ENCODE measurements at regions not wholly inside any gene's neighbourhood (a gene's known extent, or its start where the extent isn't known, plus 50 kb on each side); places are given as distances from the start of the nearest gene placed in this dataset.

DNA sequence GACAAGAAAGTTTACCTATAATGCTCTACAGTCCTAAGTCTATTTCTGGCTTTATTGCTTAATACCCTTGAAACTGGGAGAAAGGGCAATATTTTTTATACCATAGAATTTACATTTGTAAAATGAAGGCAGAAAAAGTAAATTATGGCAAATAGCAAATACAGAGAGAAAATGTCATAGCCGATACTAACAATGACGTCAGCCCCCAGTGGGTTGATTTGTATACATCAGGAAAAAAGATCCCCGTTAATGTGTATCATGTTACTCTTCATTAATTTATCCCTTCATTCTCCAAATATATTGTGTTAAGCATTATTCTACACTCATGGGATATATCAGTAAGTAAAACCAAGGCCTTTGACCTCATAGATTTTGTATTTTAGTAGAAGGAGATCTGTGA is 445.1 kb upstream of the SYT1 start:
- peaks cover 0 to 15% (median 7%) of the 10 kb centered on the region in 8 donors for H3K9me3 Mint-ChIP-seq
- no peaks in the 10 kb centered on the region for H3K36me3 Mint-ChIP-seq
- Histone ChIP-seq H3K4me3 (ENCODE audit: low read length in 2 of 2) (no peak overlapping the region), H3K27ac (ENCODE audit: low read depth, low read length) (no peak overlapping the region), H3K9me3 (ENCODE audit: control insufficient read depth in 1 of 2, low read length in 2 of 2) (no peaks in the 10 kb centered on the region), H3K4me1 (ENCODE audit: insufficient read depth, low read length) (no peaks in the 10 kb centered on the region), H3K27me3 (ENCODE audit: insufficient read depth, low read length) (no peaks in the 10 kb centered on the region), H3K36me3 (ENCODE audit: insufficient read depth, low read length) (no peaks in the 10 kb centered on the region)
- CTCF ChIA-PET (ENCODE audit: partially characterized antibody) = no interaction called here
- intact Hi-C loops (cut with micrococcal nuclease) = no loop called here
- H3K4me3 Mint-ChIP-seq = no peak overlapping the region
- POLR2A ChIA-PET (ENCODE audit: partially characterized antibody) = no interaction called here
- H3K27ac Mint-ChIP-seq = no peak overlapping the region
- DNase-seq = no peak
- H3K4me1 Mint-ChIP-seq = no peaks in the 10 kb centered on the region
- no peaks in the 10 kb centered on the region for H3K27me3 Mint-ChIP-seq

DNA sequence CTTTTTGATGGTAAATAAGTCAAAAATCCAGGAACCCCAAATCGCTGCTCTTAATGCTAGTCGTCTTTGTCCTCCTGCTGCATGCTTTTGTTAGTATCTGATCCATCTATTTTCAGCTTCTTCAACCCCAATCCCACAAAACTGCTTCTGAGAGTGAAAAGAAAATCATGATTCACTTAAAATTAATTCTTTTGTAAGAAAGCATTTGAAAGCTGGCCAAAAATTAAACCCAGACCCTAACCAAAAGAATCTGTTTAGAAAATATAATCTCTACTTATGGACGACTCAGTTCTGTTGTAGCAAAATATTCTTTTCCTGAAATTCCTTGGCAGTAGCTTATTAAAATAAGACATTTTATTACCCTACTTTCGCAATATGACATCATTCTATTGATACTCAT is 443.6 kb upstream of the SYT1 start:
- intact Hi-C loops (cut with micrococcal nuclease) = no loop called here
- Histone ChIP-seq H3K36me3 (ENCODE audit: insufficient read depth, low read length) (no peaks in the 10 kb centered on the region), H3K9me3 (ENCODE audit: control insufficient read depth in 1 of 2, low read length in 2 of 2) (no peaks in the 10 kb centered on the region), H3K27ac (ENCODE audit: low read depth, low read length) (no peak overlapping the region), H3K27me3 (ENCODE audit: insufficient read depth, low read length) (no peaks in the 10 kb centered on the region), H3K4me3 (ENCODE audit: low read length in 2 of 2) (no peak overlapping the region), H3K4me1 (ENCODE audit: insufficient read depth, low read length) (no peaks in the 10 kb centered on the region)
- H3K27me3 Mint-ChIP-seq = no peaks in the 10 kb centered on the region
- H3K4me3 Mint-ChIP-seq = no peak overlapping the region
- H3K27ac Mint-ChIP-seq = no peak overlapping the region
- H3K9me3 Mint-ChIP-seq = peaks cover 0 to 10% (median 5%) of the 10 kb centered on the region in 8 donors
- H3K36me3 Mint-ChIP-seq = no peaks in the 10 kb centered on the region
- ChIA-PET CTCF (ENCODE audit: partially characterized antibody) (interaction anchor here (0.8 kb wide), 1 partner anchor 27 kb away, joined by 3 read pairs; no protein-coding TSS in a partner anchor), POLR2A (ENCODE audit: partially characterized antibody) (no interaction called here)
- H3K4me1 Mint-ChIP-seq = no peaks in the 10 kb centered on the region
- no peak for DNase-seq

DNA sequence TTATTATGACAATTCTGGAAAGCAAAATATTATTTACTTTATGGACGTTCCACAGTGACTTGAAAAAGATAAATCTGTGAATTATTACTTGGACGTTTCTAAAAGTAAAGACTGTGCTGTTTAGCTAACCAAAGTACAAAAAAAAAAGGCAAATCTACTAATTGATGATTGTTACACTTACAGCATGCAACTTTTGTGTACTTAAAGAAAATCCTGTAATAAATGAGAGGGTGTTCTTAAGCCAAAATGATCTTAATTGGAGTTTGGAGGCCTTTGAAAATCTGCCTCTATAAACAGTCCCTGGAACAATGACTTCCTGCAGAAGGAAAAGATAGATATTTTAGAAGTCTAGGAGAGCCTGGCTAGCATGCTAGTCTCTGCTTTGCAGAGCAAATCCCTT is 434.0 kb upstream of the SYT1 start:
- Histone ChIP-seq H3K27ac (ENCODE audit: low read depth, low read length) (no peak overlapping the region), H3K27me3 (ENCODE audit: insufficient read depth, low read length) (no peaks in the 10 kb centered on the region), H3K9me3 (ENCODE audit: control insufficient read depth in 1 of 2, low read length in 2 of 2) (no peaks in the 10 kb centered on the region), H3K36me3 (ENCODE audit: insufficient read depth, low read length) (no peaks in the 10 kb centered on the region), H3K4me3 (ENCODE audit: low read length in 2 of 2) (no peak overlapping the region), H3K4me1 (ENCODE audit: insufficient read depth, low read length) (no peaks in the 10 kb centered on the region)
- ChIA-PET CTCF (ENCODE audit: partially characterized antibody) (no interaction called here), POLR2A (ENCODE audit: partially characterized antibody) (no interaction called here)
- H3K4me1 Mint-ChIP-seq = no peaks in the 10 kb centered on the region
- H3K27me3 Mint-ChIP-seq = no peaks in the 10 kb centered on the region
- H3K27ac Mint-ChIP-seq = no peak overlapping the region
- H3K4me3 Mint-ChIP-seq = no peak overlapping the region
- H3K9me3 Mint-ChIP-seq = peaks cover 0 to 22% (median 10%) of the 10 kb centered on the region in 8 donors
- H3K36me3 Mint-ChIP-seq = no peaks in the 10 kb centered on the region
- DNase-seq = no peak
- intact Hi-C loops (cut with micrococcal nuclease) = no loop called here

DNA sequence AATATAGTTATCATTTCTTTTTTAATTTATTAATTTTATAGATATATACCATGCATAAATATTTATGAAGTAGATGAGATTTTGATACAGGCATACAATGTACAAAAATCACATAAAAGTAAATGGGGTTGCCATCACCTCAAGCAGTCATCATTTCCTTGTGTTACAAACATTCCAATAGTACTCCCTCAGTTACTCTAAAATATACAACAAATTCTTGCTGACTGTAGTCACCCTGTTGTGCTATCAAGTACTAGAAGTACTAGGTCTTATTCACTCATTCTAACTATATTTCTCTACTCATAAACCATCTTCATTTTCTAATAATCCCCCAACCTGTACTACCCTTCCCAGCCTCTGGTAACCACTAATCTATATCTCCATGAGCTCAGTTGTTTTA is 432.6 kb upstream of the SYT1 start:
- CTCF ChIA-PET (ENCODE audit: partially characterized antibody) = no interaction called here
- no peaks in the 10 kb centered on the region for H3K4me1 ChIP-seq (ENCODE audit: insufficient read depth, low read length)
- no peak for DNase-seq
- H3K27me3 ChIP-seq (ENCODE audit: insufficient read depth, low read length) = no peaks in the 10 kb centered on the region
- Mint-ChIP-seq H3K36me3 (no peaks in the 10 kb centered on the region), H3K4me3 (peak overlapping the region in 1 of 8 donors; percentile 28), H3K4me1 (no peaks in the 10 kb centered on the region), H3K9me3 (peaks cover under 1 to 22% (median 11%) of the 10 kb centered on the region in 8 donors), H3K27me3 (no peaks in the 10 kb centered on the region), H3K27ac (no peak overlapping the region)
- no peaks in the 10 kb centered on the region for H3K9me3 ChIP-seq (ENCODE audit: control insufficient read depth in 1 of 2, low read length in 2 of 2)
- no peak overlapping the region for H3K4me3 ChIP-seq (ENCODE audit: low read length in 2 of 2)
- POLR2A ChIA-PET (ENCODE audit: partially characterized antibody) = no interaction called here
- H3K27ac ChIP-seq (ENCODE audit: low read depth, low read length) = no peak overlapping the region
- no peaks in the 10 kb centered on the region for H3K36me3 ChIP-seq (ENCODE audit: insufficient read depth, low read length)
- intact Hi-C loops (cut with micrococcal nuclease) = no loop called here

- H3K4me3 ChIP-seq (ENCODE audit: low read length in 2 of 2) = no peak overlapping the region
- peaks cover 0 to 34% (median 16%) of the 10 kb centered on the region in 8 donors for H3K9me3 Mint-ChIP-seq
- CTCF ChIA-PET (ENCODE audit: partially characterized antibody) = no interaction called here
- H3K36me3 Mint-ChIP-seq = no peaks in the 10 kb centered on the region
- H3K9me3 ChIP-seq (ENCODE audit: control insufficient read depth in 1 of 2, low read length in 2 of 2) = no peaks in the 10 kb centered on the region
- no peak for DNase-seq
- no peak overlapping the region for H3K27ac Mint-ChIP-seq
- no peak overlapping the region for H3K4me3 Mint-ChIP-seq
- H3K27me3 ChIP-seq (ENCODE audit: insufficient read depth, low read length) = no peaks in the 10 kb centered on the region
- no peak overlapping the region for H3K27ac ChIP-seq (ENCODE audit: low read depth, low read length)
- no peaks in the 10 kb centered on the region for H3K4me1 Mint-ChIP-seq
- H3K27me3 Mint-ChIP-seq = no peaks in the 10 kb centered on the region
- intact Hi-C loops (cut with micrococcal nuclease) = no loop called here
- no peaks in the 10 kb centered on the region for H3K36me3 ChIP-seq (ENCODE audit: insufficient read depth, low read length)
- POLR2A ChIA-PET (ENCODE audit: partially characterized antibody) = no interaction called here
- H3K4me1 ChIP-seq (ENCODE audit: insufficient read depth, low read length) = no peaks in the 10 kb centered on the region
These were observed 424.9 kb upstream of the SYT1 start for GRCh38 chr12:78439666-78440065.

- no peaks in the 10 kb centered on the region for H3K27me3 Mint-ChIP-seq
- Histone ChIP-seq H3K4me1 (ENCODE audit: insufficient read depth, low read length) (no peaks in the 10 kb centered on the region), H3K27me3 (ENCODE audit: insufficient read depth, low read length) (no peaks in the 10 kb centered on the region), H3K36me3 (ENCODE audit: insufficient read depth, low read length) (no peaks in the 10 kb centered on the region), H3K27ac (ENCODE audit: low read depth, low read length) (no peak overlapping the region), H3K4me3 (ENCODE audit: low read length in 2 of 2) (no peak overlapping the region), H3K9me3 (ENCODE audit: control insufficient read depth in 1 of 2, low read length in 2 of 2) (no peaks in the 10 kb centered on the region)
- ChIA-PET POLR2A (ENCODE audit: partially characterized antibody) (no interaction called here), CTCF (ENCODE audit: partially characterized antibody) (no interaction called here)
- no peaks in the 10 kb centered on the region for H3K36me3 Mint-ChIP-seq
- intact Hi-C loops (cut with micrococcal nuclease) = no loop called here
- peaks cover 3 to 25% (median 17%) of the 10 kb centered on the region in 8 donors for H3K9me3 Mint-ChIP-seq
- H3K4me1 Mint-ChIP-seq = no peaks in the 10 kb centered on the region
- no peak for DNase-seq
- no peak overlapping the region for H3K4me3 Mint-ChIP-seq
- no peak overlapping the region for H3K27ac Mint-ChIP-seq
These were observed 422.7 kb upstream of the SYT1 start for GRCh38 chr12:78441737-78442453.

DNA sequence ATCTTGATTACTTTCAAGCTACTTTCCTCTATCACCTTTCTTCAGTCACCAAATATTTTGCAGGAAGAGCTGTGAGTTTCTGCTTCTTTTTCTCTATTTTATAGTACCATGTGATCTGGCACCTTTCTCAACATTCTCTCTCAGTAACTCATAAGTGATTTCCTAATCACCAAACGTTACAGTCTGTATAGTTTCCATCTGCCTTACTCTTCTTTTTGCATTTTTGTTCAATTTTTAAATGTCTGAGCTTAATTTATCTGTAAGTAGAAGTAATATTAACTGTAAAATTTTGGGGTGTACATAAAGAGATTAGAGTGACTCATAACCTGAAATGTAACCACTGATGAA is 422.1 kb upstream of the SYT1 start:
- H3K27me3 Mint-ChIP-seq = no peaks in the 10 kb centered on the region
- H3K4me1 ChIP-seq (ENCODE audit: insufficient read depth, low read length) = no peaks in the 10 kb centered on the region
- no peak overlapping the region for H3K27ac Mint-ChIP-seq
- H3K9me3 ChIP-seq (ENCODE audit: control insufficient read depth in 1 of 2, low read length in 2 of 2) = no peaks in the 10 kb centered on the region
- H3K4me3 ChIP-seq (ENCODE audit: low read length in 2 of 2) = no peak overlapping the region
- POLR2A ChIA-PET (ENCODE audit: partially characterized antibody) = no interaction called here
- H3K36me3 ChIP-seq (ENCODE audit: insufficient read depth, low read length) = no peaks in the 10 kb centered on the region
- H3K27ac ChIP-seq (ENCODE audit: low read depth, low read length) = no peak overlapping the region
- CTCF ChIA-PET (ENCODE audit: partially characterized antibody) = no interaction called here
- H3K4me3 Mint-ChIP-seq = no peak overlapping the region
- H3K27me3 ChIP-seq (ENCODE audit: insufficient read depth, low read length) = no peaks in the 10 kb centered on the region
- no peaks in the 10 kb centered on the region for H3K36me3 Mint-ChIP-seq
- intact Hi-C loops (cut with micrococcal nuclease) = no loop called here
- no peaks in the 10 kb centered on the region for H3K4me1 Mint-ChIP-seq
- peaks cover 3 to 24% (median 15%) of the 10 kb centered on the region in 8 donors for H3K9me3 Mint-ChIP-seq
- DNase-seq = no peak

- Histone ChIP-seq H3K4me3 (ENCODE audit: low read length in 2 of 2) (no peak overlapping the region), H3K27me3 (ENCODE audit: insufficient read depth, low read length) (no peaks in the 10 kb centered on the region), H3K36me3 (ENCODE audit: insufficient read depth, low read length) (no peaks in the 10 kb centered on the region), H3K4me1 (ENCODE audit: insufficient read depth, low read length) (no peaks in the 10 kb centered on the region), H3K27ac (ENCODE audit: low read depth, low read length) (no peak overlapping the region), H3K9me3 (ENCODE audit: control insufficient read depth in 1 of 2, low read length in 2 of 2) (no peaks in the 10 kb centered on the region)
- Mint-ChIP-seq H3K36me3 (no peaks in the 10 kb centered on the region), H3K27me3 (no peaks in the 10 kb centered on the region), H3K4me3 (no peak overlapping the region), H3K27ac (no peak overlapping the region), H3K9me3 (peaks cover 0 to 9% (median 5%) of the 10 kb centered on the region in 8 donors), H3K4me1 (no peaks in the 10 kb centered on the region)
- POLR2A ChIA-PET (ENCODE audit: partially characterized antibody) = no interaction called here
- DNase-seq = no peak
- intact Hi-C loops (cut with micrococcal nuclease) = no loop called here
- CTCF ChIA-PET (ENCODE audit: partially characterized antibody) = no interaction called here
These were observed 418.0 kb upstream of the SYT1 start for GRCh38 chr12:78446555-78446954.
